ENCODE measurements at regions not wholly inside any gene's neighbourhood (a gene's known extent, or its start where the extent isn't known, plus 50 kb on each side); places are given as distances from the start of the nearest gene placed in this dataset.
"Not testable (repeated sequence)": the region's sequence is repeated elsewhere in the genome, so short reads cannot be mapped to it uniquely, and the experiment has no call there.

DNA sequence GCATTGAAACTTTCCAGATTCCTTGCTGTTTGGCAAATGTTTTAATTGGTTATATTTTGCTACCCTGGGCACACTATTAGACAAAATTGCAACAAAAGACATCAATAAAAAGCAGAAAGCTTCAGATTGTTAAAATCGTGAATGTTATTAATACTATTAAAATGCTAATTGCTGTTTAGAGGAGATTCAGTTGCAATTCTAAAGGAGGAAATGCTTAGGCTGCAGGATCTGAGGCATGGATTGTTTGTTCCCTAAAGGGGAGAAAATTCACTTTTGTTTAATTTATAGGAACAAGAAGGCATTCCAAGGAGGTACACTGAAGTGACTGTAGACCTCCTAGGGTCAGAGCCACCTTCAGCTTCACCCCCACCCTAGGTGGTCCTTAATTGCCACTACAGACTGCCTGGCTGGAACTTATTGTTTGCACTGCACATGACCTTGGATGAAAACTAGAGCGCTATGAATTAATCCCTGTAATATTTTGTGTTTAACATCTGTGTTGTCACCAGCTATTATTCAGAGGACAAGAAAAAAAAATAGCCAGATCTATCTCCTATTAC lies 1266.9 kb upstream of the ADGRL2 start:
- DNase-seq: no peak
- intact Hi-C loops (cut with DNase I): no loop called here

GRCh38 chr1:80533093-80533492 lies 1267.6 kb upstream of the ADGRL2 start:
- DNase-seq: no peak
- intact Hi-C loops (cut with DNase I): no loop called here

DNA sequence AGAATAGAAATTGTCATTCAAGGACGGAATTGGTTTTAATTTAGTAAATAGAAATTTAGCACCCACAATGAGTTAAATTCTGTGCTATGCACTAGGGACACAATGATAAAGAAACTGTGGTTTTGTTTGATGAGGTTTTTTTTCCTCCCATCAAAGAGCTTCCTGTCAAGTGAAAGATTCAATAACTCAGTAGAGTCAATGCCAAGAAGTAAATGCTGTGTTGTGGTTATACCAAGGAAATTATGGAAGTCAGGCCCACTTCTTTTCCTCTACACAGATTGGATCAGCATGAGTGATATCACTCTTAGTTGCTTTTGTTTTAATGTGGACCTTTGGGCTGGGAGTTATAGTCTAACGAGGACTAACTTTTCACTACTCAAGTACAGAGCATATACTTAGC lies 1269.6 kb upstream of the ADGRL2 start:
- no peak for DNase-seq
- intact Hi-C loops (cut with DNase I): no loop called here

DNA sequence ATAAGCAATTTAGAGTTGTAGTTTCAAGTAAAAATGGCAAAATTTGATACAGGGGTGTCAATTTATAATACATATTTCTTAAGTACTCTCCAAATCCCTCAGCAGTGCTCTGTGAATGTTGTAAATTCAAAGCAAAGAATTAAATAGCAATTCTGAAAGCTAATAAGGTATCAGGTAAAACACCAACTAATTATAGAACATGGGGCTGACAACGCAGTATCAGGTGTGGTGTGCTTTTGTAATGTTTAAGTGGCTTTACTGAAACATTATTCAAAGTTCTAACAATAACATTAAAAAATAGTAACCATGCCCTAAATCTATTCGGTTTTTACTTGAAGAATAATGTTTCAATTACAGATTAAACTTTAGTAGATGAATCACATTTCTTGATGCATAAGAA lies 1271.2 kb upstream of the ADGRL2 start:
- intact Hi-C loops (cut with DNase I): no loop called here
- DNase-seq: no peak

DNA sequence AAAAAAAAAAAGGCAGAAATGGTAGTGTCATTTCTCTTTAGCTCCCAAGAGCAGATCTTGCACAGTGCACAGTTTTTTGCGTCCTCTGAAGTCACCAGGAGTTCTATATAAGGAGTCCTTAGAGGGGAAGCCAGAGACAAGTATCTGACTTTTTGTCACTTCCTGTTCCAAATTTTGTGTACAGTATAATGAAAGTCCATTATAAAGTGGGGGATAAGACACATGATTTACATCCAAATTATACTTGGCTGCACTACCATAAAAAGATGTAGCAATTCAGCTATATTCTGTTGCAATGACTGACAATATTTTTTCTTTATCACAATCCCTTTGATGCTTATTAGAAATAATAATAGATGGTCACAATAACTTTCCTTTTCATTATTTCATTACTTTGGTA lies 1276.9 kb upstream of the ADGRL2 start:
- DNase-seq: no peak
- intact Hi-C loops (cut with DNase I): no loop called here

DNA sequence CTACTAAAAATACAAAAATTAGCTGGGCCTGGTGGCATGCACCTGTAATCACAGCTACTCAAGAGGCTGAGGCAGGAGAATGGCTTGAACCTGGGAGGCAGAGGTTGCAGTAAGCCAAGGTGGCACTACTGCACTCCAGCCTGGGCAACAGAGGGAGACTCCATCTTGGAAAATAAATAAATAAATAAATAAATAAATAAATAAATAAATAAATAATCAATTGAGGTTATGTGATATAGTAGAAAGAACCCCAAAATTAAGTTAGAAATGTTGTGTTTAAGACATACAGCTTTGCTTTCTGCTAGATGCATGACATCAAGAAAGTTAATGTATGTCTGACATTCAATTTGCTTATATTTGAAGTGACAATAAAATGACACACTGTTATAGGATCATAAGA lies 1277.7 kb upstream of the ADGRL2 start:
- intact Hi-C loops (cut with DNase I); DNase-seq: not testable (repeated sequence)

DNA sequence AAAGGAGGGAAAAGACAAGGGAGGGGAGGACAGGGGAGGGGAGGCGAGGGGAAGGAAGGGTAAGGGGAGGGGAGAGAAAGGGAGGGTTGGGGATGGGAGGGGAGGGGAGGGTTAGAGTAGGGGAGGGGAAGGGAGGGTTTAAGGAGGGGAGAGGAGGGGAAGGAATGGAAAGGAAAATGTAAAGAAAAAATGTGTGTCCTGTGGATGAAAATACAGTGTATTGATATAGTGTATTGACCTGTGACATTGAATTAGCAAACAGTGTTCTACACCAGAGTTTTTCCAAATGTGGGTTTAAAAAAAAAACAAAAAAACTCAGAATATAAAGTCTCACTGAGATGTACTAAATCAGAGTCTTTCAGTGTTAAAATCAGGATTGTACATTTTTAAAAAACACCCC lies 1279.8 kb upstream of the ADGRL2 start:
- intact Hi-C loops (cut with DNase I): no loop called here
- no peak for DNase-seq

GRCh38 chr1:80517062-80517461 lies 1283.7 kb upstream of the ADGRL2 start:
- no peak for DNase-seq
- intact Hi-C loops (cut with DNase I): no loop called here

DNA sequence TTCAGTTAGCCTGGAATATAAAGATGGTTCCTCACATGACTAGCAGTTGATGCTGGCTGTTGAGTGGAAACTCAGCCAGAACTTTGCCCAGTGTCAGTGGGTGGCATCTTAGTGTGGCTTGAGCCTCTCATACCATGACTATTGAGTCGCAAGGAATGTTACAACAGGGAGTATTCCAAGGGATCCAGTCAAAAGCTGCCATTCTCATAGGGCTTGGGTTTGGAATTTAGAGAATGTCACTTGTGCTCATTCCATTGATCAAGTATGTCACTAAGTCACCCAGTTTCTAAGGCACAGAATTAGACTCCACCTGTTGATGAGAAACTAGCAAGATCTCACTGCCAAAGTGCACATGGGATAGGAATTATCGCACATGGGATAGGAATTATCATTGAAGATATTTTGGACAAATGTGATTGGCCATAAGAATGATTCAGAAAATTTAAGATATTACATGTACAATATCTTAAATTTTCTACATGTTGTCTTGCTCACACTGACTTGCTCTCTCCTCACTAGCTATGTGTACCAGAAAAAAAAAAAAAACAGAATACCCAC lies 1290.7 kb upstream of the ADGRL2 start:
- DNase-seq: no peak
- intact Hi-C loops (cut with DNase I): no loop called here

GRCh38 chr1:80506216-80506615 lies 1294.5 kb upstream of the ADGRL2 start:
- no peak for DNase-seq
- intact Hi-C loops (cut with DNase I): no loop called here

GRCh38 chr1:80498673-80499072 lies 1302.1 kb upstream of the ADGRL2 start:
- intact Hi-C loops (cut with DNase I): no loop called here
- DNase-seq: no peak

GRCh38 chr1:80495806-80496205 lies 1304.9 kb upstream of the ADGRL2 start:
- intact Hi-C loops (cut with DNase I): no loop called here
- no peak for DNase-seq

DNA sequence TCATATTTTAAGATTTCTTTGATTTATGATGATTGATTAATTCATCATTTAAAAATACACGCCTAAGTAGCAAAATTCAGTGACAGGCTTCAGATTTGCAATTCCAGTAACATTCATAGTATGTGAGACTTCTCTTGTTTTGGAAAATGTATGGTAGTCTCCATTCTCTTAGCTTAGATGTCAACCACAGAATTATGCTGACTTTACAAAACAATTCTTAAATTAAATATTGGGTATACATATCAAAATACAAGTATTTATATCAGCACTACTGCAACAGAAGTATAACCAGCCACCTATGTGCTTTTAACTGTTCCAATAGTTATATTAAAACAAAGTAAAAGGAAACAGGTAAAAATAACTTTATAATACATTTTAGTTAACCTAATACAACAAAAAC lies 1328.6 kb upstream of the ADGRL2 start:
- DNase-seq: no peak
- intact Hi-C loops (cut with DNase I): no loop called here

DNA sequence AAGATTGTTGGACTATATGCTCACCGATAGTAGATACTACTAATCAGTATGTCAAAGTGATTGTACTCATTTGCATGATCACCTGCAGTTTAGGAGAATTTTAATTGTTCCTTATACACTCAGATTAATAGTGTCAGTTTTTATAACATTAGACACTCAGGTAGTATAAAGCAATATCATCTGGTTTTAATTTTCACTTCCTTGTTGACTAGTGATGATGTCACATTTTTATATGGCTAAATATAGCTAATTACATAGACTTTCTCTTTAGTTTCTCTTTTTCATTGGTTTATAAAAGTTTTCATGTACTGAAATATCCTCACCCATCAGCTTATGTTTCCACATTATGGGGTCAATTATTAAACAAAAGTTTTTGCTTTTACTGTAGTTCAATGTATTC lies 1332.4 kb upstream of the ADGRL2 start:
- DNase-seq: no peak
- intact Hi-C loops (cut with DNase I): no loop called here

GRCh38 chr1:80462006-80462405 lies 1338.7 kb upstream of the ADGRL2 start:
- intact Hi-C loops (cut with DNase I): no loop called here
- DNase-seq: peak in 2 of 42 donors; percentile 4 to 5

DNA sequence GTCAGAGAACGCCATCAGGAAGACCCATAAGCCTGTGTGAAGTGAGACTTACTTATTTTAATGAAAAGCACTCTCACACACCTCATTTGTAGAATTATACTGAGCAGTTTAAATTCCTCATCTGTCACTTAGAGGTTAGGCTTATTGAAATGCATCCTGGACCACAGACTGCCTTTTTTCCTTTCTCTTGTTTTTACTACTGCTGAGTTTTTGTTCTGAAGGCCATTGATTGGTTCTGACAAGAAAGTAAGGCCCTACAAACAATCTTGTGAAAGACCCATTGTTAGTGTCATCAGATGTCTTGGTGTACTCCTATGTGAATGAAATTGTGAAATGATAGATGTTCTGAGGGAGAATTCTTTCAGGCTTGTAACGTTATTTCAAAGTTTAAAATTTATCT lies 1343.3 kb upstream of the ADGRL2 start:
- no peak for DNase-seq

DNA sequence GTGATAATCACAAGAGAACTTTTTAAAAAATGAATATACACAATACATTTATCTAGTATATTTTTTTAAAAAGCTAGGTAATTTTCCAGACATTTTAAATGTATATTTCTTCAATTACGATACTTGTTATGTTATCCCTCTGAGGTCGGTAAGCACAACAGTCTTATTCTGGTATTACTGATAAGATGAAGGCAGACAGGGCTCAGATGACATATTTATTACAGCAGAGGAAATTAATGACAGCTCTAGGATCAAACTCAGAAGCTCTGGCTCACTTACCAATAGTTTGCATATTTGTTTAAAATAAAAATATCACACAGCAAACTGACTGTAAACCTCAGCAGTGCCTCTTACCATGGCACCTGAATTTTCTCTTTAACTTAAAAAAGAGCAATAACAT lies 1347.0 kb upstream of the ADGRL2 start:
- DNase-seq: no peak
- intact Hi-C loops (cut with DNase I): no loop called here

More for the DNA sequence above, 1343.3 kb upstream of the ADGRL2 start:
- intact Hi-C loops (cut with DNase I): no loop called here

GRCh38 chr1:80450711-80451110 lies 1350.0 kb upstream of the ADGRL2 start:
- intact Hi-C loops (cut with DNase I): no loop called here
- DNase-seq: no peak

DNA sequence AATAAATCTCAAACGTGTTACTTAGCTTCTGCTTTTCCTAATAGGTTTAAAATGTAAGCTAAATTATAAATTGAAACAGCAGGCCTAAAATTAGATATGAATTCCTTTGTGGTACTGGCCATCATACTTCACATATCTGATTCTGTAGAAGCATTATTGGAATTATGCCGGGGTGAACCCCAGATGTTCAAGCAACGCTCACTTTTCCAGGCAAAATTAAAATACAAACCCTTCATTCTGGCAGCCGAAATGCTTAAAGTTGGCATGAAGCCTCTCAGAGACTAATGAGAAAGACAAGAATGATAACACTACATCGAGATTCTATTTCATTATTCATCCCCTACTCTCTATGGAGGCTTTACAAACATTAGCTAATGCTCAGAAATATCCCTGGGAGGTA lies 1352.7 kb upstream of the ADGRL2 start:
- no peak for DNase-seq
- intact Hi-C loops (cut with DNase I): no loop called here

- intact Hi-C loops (cut with DNase I): no loop called here
Measured at GRCh38 chr1:80447526-80447925, 1353.2 kb upstream of the ADGRL2 start.

DNA sequence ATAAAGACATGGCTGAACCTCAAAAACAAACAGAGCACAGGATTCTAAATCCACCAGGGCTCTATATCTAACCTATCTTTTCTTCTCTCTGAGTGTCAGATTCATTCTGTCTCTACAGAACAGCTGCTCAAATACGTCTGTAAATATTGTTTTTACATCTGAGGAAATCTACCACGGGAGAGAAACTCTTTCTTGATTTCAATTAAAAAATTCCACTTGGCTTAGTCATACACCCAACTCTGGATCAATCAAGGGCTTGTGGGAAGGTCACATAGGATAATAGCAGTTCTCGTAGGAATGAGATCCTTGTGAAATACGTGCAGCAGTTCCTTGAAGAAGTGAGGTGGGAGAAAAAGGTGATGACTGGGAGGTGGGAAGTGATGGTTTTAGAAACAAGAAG lies 1355.7 kb upstream of the ADGRL2 start:
- intact Hi-C loops (cut with DNase I): no loop called here
- DNase-seq: no peak

More at GRCh38 chr1:80447526-80447925, 1353.2 kb upstream of the ADGRL2 start:
- no peak for DNase-seq

DNA sequence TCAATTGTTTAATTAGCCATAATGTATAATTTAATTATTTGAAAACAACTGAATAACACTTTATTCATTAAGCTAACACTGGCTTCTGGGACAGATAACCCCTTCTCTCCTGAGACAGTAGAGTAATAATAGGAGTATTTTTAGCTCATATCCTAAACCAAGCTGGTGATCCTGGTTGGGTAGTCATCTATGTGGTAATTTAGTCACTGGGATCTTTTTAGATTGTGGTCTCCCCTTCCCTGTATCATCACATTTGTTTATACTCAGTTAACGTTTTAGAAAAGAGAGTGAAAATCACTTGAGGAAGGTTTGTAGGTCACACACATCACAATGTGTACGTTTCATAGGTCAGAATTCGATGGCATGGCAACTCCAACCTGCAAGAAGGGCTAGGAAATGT lies 1356.6 kb upstream of the ADGRL2 start:
- DNase-seq: no peak
- intact Hi-C loops (cut with DNase I): no loop called here
